IMR-90 (cell line): ENCODE measurements at regions not wholly inside any gene's neighbourhood (a gene's known extent, or its start where the extent isn't known, plus 50 kb on each side); places are given as distances from the start of the nearest gene placed in this dataset.

Experiments
- ATAC-seq: fragments of 200-7000 bp; cut with Tn5 transposase; 2 replicates; pipeline ENCODE4 v1.9.1; 2020; ENCODE audit warnings: low read depth, mild to moderate bottlenecking, moderate library complexity
- BruUV-seq: library from RNA; stranded (reverse); fragments of 400-500 nt; replicated peaks from 2 replicates; lab custom pipeline; 2021; lab: Mats Ljungman, UMichigan
- CTCF ChIA-PET: fragments of 300-600 bp; formaldehyde crosslinking; extraction: SDS; loops from one replicate; lab custom pipeline; 2021; ENCODE audit warnings: antibody characterized with exemption; lab: Yijun Ruan, JAX
- POLR2A ChIA-PET: fragments of 300-600 bp; sonication (Branson Sonifier 250); formaldehyde crosslinking; loops from one replicate; lab custom pipeline; 2022; ENCODE audit warnings: antibody characterized with exemption; ENCODE audit not compliant: unreplicated experiment; lab: Charles Lee
- DNase-seq: peaks from one replicate; pipeline ENCODE4 v3.0.0; 2013
- H2AFZ ChIP-seq: replicated peaks from 2 replicates; pipeline ENCODE3; 2013; ENCODE audit warnings: low read length, mild to moderate bottlenecking; ENCODE audit not compliant: poor library complexity
- H2AK5ac ChIP-seq: 2 replicates; pipeline ENCODE4 v1.6.1; 2013; ENCODE audit warnings: low read depth, low read length, inconsistent platforms
- H2AK9ac ChIP-seq: replicated peaks from 2 replicates; pipeline ENCODE3; 2013; ENCODE audit warnings: mild to moderate bottlenecking, low read depth, low read length, moderate library complexity; ENCODE audit not compliant: poor library complexity
- H2BK120ac ChIP-seq: 2 replicates; pipeline ENCODE4 v1.6.1; 2013; ENCODE audit warnings: low read depth, low read length, inconsistent platforms
- H2BK15ac ChIP-seq: 3 replicates; pipeline ENCODE4 v1.6.1; 2013; ENCODE audit warnings: low read depth, low read length, inconsistent platforms
- H2BK20ac ChIP-seq: 2 replicates; pipeline ENCODE4 v1.6.1; 2013; ENCODE audit warnings: low read depth, mild to moderate bottlenecking, inconsistent platforms, low read length, moderate library complexity
- H2BK5ac ChIP-seq: 2 replicates; pipeline ENCODE4 v1.6.1; 2013; ENCODE audit warnings: mild to moderate bottlenecking, low read depth, low read length, inconsistent platforms; ENCODE audit not compliant: poor library complexity, severe bottlenecking
- H3K14ac ChIP-seq: replicated peaks from 2 replicates; pipeline ENCODE4 v1.6.1; 2013; ENCODE audit warnings: low read depth, low read length, inconsistent platforms
- H3K18ac ChIP-seq: 2 replicates; pipeline ENCODE4 v1.6.1; 2013; ENCODE audit warnings: low read depth, low read length, control low read depth
- H3K23ac ChIP-seq: 2 replicates; pipeline ENCODE4 v1.6.1; 2013; ENCODE audit warnings: low read depth, low read length, inconsistent platforms
- H3K27ac ChIP-seq: 2 replicates; pipeline ENCODE4 v1.5.1; 2013; ENCODE audit warnings: mild to moderate bottlenecking, control low read depth, low read length; ENCODE audit not compliant: insufficient read depth
- H3K27me3 ChIP-seq: 2 replicates; pipeline ENCODE4 v1.6.1; 2013; ENCODE audit warnings: low read length; ENCODE audit not compliant: control insufficient read depth, insufficient read depth
- H3K36me3 ChIP-seq: 2 replicates; pipeline ENCODE4 v1.6.1; 2013; ENCODE audit warnings: low read length, mixed read lengths; ENCODE audit not compliant: control insufficient read depth, insufficient read depth
- H3K4ac ChIP-seq: 2 replicates; pipeline ENCODE4 v1.6.1; 2013; ENCODE audit warnings: low read depth, low read length, inconsistent platforms
- H3K4me1 ChIP-seq: 2 replicates; pipeline ENCODE4 v1.6.1; 2013; ENCODE audit warnings: low read length, mixed read lengths; ENCODE audit not compliant: control insufficient read depth, insufficient read depth
- H3K4me2 ChIP-seq: 2 replicates; pipeline ENCODE4 v1.6.1; 2013; ENCODE audit warnings: low read depth, mild to moderate bottlenecking, control low read depth, low read length, moderate library complexity
- H3K4me3 ChIP-seq: 2 replicates; pipeline ENCODE4 v1.5.1; 2013; ENCODE audit warnings: low read depth, mild to moderate bottlenecking, control low read depth, low read length, moderate library complexity; ENCODE audit not compliant: insufficient read depth
- H3K56ac ChIP-seq: 2 replicates; pipeline ENCODE4 v1.6.1; 2013; ENCODE audit warnings: low read length, inconsistent platforms; ENCODE audit not compliant: insufficient read depth; ENCODE audit errors: extremely low read depth
- H3K79me1 ChIP-seq, 2 experiments: 2 replicates each; pipeline ENCODE4 v1.6.1; 2013; ENCODE audit warnings: low read length in 2 of 2, inconsistent platforms in 1 of 2, low read depth in 1 of 2
- H3K9ac ChIP-seq: 2 replicates; pipeline ENCODE4 v1.6.1; 2013; ENCODE audit warnings: low read depth, low read length, control low read depth
- H3K9me1 ChIP-seq: 2 replicates; pipeline ENCODE4 v1.6.1; 2013; ENCODE audit warnings: low read length, inconsistent platforms; ENCODE audit not compliant: insufficient read depth
- H3K9me3 ChIP-seq: 2 replicates; pipeline ENCODE4 v1.6.1; 2013; ENCODE audit warnings: low read length; ENCODE audit not compliant: control insufficient read depth, insufficient read depth
- H4K20me1 ChIP-seq: 2 replicates; pipeline ENCODE4 v1.6.1; 2013; ENCODE audit warnings: low read length, inconsistent platforms; ENCODE audit not compliant: insufficient read depth
- H4K5ac ChIP-seq: 2 replicates; pipeline ENCODE4 v1.6.1; 2013; ENCODE audit warnings: mild to moderate bottlenecking, low read depth, low read length, control low read depth
- H4K8ac ChIP-seq, 2 experiments: 2 replicates each; pipeline ENCODE4 v1.6.1; 2013; ENCODE audit warnings: low read depth in 2 of 2, low read length in 2 of 2, control low read depth in 1 of 2, inconsistent platforms in 1 of 2
- H4K91ac ChIP-seq: 2 replicates; pipeline ENCODE4 v1.6.1; 2013; ENCODE audit warnings: low read depth, low read length, inconsistent platforms; ENCODE audit not compliant: insufficient read depth
- BHLHE40 ChIP-seq: fragments of 150-350 bp; IDR thresholded peaks from 2 replicates; pipeline ENCODE4 v1.6.1; 2016; ENCODE audit warnings: mild to moderate bottlenecking, low read depth, low read length
- CEBPB ChIP-seq: IDR thresholded peaks from 2 replicates; pipeline ENCODE4 v1.6.1; 2012; ENCODE audit warnings: low read depth, low read length, improper control_type of control experiment
- CHD1 ChIP-seq: IDR thresholded peaks from 2 replicates; pipeline ENCODE4 v1.6.1; 2012; ENCODE audit warnings: low read depth, low read length, improper control_type of control experiment
- FOS ChIP-seq: fragments of 150-350 bp; IDR thresholded peaks from 2 replicates; pipeline ENCODE4 v1.6.1; 2016; ENCODE audit warnings: low read depth, low read length
- MAFK ChIP-seq: IDR thresholded peaks from 2 replicates; pipeline ENCODE4 v1.6.1; 2012; ENCODE audit warnings: low read depth, low read length, improper control_type of control experiment
- MAZ ChIP-seq: IDR thresholded peaks from 2 replicates; pipeline ENCODE4 v1.6.1; 2012; ENCODE audit warnings: low read depth, mild to moderate bottlenecking, low read length, improper control_type of control experiment, moderate library complexity, borderline replicate concordance
- MXI1 ChIP-seq: IDR thresholded peaks from 2 replicates; pipeline ENCODE4 v1.6.1; 2012; ENCODE audit warnings: low read depth, mild to moderate bottlenecking, low read length, moderate library complexity, borderline replicate concordance
- NFE2L2 ChIP-seq: fragments of 150-350 bp; IDR thresholded peaks from 2 replicates; pipeline ENCODE4 v1.6.1; 2016; ENCODE audit warnings: low read depth, mild to moderate bottlenecking, low read length
- POLR2A ChIP-seq: IDR thresholded peaks from 2 replicates; pipeline ENCODE4 v1.6.1; 2012; ENCODE audit warnings: mild to moderate bottlenecking, low read depth, low read length
- RAD21 ChIP-seq: IDR thresholded peaks from 2 replicates; pipeline ENCODE4 v1.6.1; 2012; ENCODE audit warnings: low read length, improper control_type of control experiment
- RCOR1 ChIP-seq: IDR thresholded peaks from 2 replicates; pipeline ENCODE4 v1.6.1; 2012; ENCODE audit warnings: mild to moderate bottlenecking, low read length, improper control_type of control experiment; ENCODE audit not compliant: insufficient replicate concordance
- RFX5 ChIP-seq: IDR thresholded peaks from 2 replicates; pipeline ENCODE4 v1.8.0; 2012; ENCODE audit warnings: low read depth, mild to moderate bottlenecking, low read length, moderate library complexity
- SMC3 ChIP-seq: fragments of 150-350 bp; IDR thresholded peaks from 2 replicates; pipeline ENCODE4 v1.6.1; 2016; ENCODE audit warnings: low read depth, mild to moderate bottlenecking, antibody characterized with exemption, low read length, moderate library complexity
- WGBS, 2 experiments: methylation state at CpG; one replicate each; pipeline versions ENCODE4 v1.1.5 to v1.1.7; 2013; ENCODE audit warnings: missing lambda C conversion rate in 2 of 2; ENCODE audit not compliant: insufficient read length in 1 of 2; ENCODE audit errors: extremely low coverage in 2 of 2; 5-methylcytosine and 5-hydroxymethylcytosine counted together
- dilution Hi-C: fragments of 300-500 bp; cut with HindIII; formaldehyde crosslinking; loops from one replicate; pipeline ENCODE4 v1.14.3; 2018; ENCODE audit warnings: low sequenced_read_pairs; ENCODE audit not compliant: unreplicated experiment
- in situ Hi-C: fragments of 300-500 bp; cut with MboI; formaldehyde crosslinking; loops from 3 replicates; pipeline ENCODE4 v1.14.3; 2019; ENCODE audit warnings: low sequenced_read_pairs, inconsistent platforms, mixed read lengths
- intact Hi-C: fragments of 100-400 bp; cut with micrococcal nuclease; formaldehyde crosslinking; loops from 2 replicates; pipeline ENCODE4 v1.10.0; 2022
- TF ChIP-seq, protein P1 (sequence below): conservative IDR thresholded peaks from 2 replicates; pipeline ENCODE4 v1.5.1; 2012; ENCODE audit warnings: mild to moderate bottlenecking, low read depth, low read length, improper control_type of control experiment
- TF ChIP-seq, protein P2 (sequence below): fragments of 150-350 bp; IDR thresholded peaks from 2 replicates; pipeline ENCODE4 v1.6.1; 2016; ENCODE audit warnings: low read depth, mild to moderate bottlenecking, low read length, moderate library complexity, borderline replicate concordance
- TF ChIP-seq, protein P3 (sequence below): fragments of 150-350 bp; IDR thresholded peaks from 2 replicates; pipeline ENCODE4 v1.6.1; 2017; ENCODE audit warnings: mild to moderate bottlenecking, antibody characterized with exemption, low read length, low read depth

DNA sequence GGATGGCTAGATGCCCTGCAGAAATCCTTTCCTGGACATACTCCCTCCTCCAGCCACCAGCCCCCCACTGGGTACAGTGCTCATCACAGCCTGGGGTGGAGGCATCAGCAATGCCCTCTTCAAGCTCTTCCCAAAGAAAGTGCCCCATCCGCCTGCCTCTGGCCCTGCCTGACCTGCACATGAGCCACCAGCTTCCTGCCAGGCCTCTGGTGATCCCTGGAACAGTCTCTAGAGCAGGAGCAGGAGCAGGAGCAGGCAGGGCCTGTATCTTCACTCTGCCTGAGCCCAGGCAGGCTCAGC, 54.1 kb upstream of the CAB39 start:
- Histone ChIP-seq H3K4me3 (no peak overlapping the region), H3K79me1 (no peaks in the 10 kb centered on the region), H2BK20ac (no peak overlapping the region), H3K18ac (no peak overlapping the region), H2AFZ (no peak overlapping the region), H3K4ac (no peak overlapping the region), H3K9me3 (no peaks in the 10 kb centered on the region), H3K36me3 (no peaks in the 10 kb centered on the region), H2BK120ac (no peak overlapping the region), H2AK9ac (no peak overlapping the region), H3K27ac (no peak overlapping the region), H3K14ac (no peak overlapping the region), H2AK5ac (no peak overlapping the region), H3K23ac (no peak overlapping the region), H4K5ac (no peak overlapping the region), H3K4me1 (no peaks in the 10 kb centered on the region), H3K4me2 (no peak overlapping the region), H4K8ac (no peak overlapping the region), H3K27me3 (no peaks in the 10 kb centered on the region), H3K9me1 (0 out of 2 replicates have a peak, but pooled peaks cover 2% of the 10 kb centered on the region), H3K56ac (no peak overlapping the region), H4K20me1 (no peaks in the 10 kb centered on the region), H2BK15ac (no peak overlapping the region), H4K91ac (no peak overlapping the region), H3K9ac (no peak overlapping the region), H2BK5ac (no peak overlapping the region)
- in situ Hi-C loops (no loop called here), dilution Hi-C loops (no loop called here), intact Hi-C loops (no loop called here)
- ATAC-seq: no peak
- TF ChIP-seq RAD21: no peak
- TF ChIP-seq, protein P1, sequence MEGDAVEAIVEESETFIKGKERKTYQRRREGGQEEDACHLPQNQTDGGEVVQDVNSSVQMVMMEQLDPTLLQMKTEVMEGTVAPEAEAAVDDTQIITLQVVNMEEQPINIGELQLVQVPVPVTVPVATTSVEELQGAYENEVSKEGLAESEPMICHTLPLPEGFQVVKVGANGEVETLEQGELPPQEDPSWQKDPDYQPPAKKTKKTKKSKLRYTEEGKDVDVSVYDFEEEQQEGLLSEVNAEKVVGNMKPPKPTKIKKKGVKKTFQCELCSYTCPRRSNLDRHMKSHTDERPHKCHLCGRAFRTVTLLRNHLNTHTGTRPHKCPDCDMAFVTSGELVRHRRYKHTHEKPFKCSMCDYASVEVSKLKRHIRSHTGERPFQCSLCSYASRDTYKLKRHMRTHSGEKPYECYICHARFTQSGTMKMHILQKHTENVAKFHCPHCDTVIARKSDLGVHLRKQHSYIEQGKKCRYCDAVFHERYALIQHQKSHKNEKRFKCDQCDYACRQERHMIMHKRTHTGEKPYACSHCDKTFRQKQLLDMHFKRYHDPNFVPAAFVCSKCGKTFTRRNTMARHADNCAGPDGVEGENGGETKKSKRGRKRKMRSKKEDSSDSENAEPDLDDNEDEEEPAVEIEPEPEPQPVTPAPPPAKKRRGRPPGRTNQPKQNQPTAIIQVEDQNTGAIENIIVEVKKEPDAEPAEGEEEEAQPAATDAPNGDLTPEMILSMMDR: no peak
- no peak for TF ChIP-seq CEBPB
- no peak for TF ChIP-seq RCOR1
- no peak for TF ChIP-seq RFX5
- no peak for TF ChIP-seq CHD1
- TF ChIP-seq FOS: no peak
- no peak for TF ChIP-seq MAFK
- no peak for TF ChIP-seq POLR2A
- TF ChIP-seq MAZ: no peak
- TF ChIP-seq, protein P2, sequence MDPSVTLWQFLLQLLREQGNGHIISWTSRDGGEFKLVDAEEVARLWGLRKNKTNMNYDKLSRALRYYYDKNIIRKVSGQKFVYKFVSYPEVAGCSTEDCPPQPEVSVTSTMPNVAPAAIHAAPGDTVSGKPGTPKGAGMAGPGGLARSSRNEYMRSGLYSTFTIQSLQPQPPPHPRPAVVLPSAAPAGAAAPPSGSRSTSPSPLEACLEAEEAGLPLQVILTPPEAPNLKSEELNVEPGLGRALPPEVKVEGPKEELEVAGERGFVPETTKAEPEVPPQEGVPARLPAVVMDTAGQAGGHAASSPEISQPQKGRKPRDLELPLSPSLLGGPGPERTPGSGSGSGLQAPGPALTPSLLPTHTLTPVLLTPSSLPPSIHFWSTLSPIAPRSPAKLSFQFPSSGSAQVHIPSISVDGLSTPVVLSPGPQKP: no peak
- no peak for TF ChIP-seq MXI1
- no peak for TF ChIP-seq SMC3
- TF ChIP-seq NFE2L2: no peak
- no peak for TF ChIP-seq BHLHE40
- TF ChIP-seq, protein P3, sequence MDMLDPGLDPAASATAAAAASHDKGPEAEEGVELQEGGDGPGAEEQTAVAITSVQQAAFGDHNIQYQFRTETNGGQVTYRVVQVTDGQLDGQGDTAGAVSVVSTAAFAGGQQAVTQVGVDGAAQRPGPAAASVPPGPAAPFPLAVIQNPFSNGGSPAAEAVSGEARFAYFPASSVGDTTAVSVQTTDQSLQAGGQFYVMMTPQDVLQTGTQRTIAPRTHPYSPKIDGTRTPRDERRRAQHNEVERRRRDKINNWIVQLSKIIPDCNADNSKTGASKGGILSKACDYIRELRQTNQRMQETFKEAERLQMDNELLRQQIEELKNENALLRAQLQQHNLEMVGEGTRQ: no peak
- BruUV-seq: no TSS peak
- POLR2A ChIA-PET: no interaction called here
- DNase-seq: no peak
- CTCF ChIA-PET: no interaction called here
- 100% methylated on average over 1 of the region's 1 CpG; no CpG with 5 or more reads in 1 of the 2 experiments for WGBS, 2 experiments
